HG03159 (cell line): ENCODE measurements at regions not wholly inside any gene's neighbourhood (a gene's known extent, or its start where the extent isn't known, plus 50 kb on each side); places are given as distances from the start of the nearest gene placed in this dataset.
"Not testable (repeated sequence)": the region's sequence is repeated elsewhere in the genome, so short reads cannot be mapped to it uniquely, and the experiment has no call there.

Experiments used
- ATAC-seq: cut with Tn5 transposase; IDR thresholded peaks from one replicate; pipeline ENCODE4 v1.9.1; 2021; ENCODE audit warnings: mild to moderate bottlenecking, moderate library complexity; ENCODE audit not compliant: unreplicated experiment

DNA sequence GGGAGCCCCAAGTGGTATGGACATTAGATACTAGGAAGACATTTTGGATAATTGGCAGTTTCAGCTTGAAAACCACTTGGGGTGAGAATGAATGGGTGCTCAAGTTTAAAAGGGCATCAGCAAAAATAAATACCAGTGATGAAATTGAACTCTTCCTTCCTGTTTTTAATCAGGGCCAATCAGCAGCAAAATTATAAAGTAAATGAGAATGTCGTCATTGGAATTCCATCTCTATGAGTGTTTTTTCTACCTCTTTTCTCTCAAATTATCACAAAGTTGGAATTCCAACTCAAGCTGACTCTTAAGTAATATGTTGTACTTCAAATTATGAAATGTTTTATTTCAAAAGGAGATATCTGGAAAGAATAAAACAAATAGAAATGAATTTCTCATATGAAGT lies 730.6 kb downstream of the METTL15 start:
- no peak for ATAC-seq

DNA sequence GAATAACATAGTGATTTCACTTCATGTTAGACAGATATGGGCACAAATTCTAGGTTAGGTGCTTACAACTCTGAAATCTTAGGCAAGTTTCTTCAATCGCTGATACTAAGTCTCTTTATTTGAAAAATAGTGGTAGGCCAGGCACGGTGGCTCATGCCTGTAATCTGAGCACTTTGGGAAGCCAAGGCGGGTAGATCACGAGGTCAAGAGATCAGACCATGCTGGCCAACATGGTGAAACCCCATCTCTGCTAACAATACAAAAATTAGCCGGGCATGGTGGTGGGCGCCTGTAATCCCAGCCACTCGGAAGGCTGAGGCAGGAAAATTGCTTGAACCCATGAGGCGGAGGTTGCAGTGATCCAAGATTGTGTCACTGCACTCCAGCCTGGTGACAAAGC lies 729.4 kb downstream of the METTL15 start:
- no peak for ATAC-seq

DNA sequence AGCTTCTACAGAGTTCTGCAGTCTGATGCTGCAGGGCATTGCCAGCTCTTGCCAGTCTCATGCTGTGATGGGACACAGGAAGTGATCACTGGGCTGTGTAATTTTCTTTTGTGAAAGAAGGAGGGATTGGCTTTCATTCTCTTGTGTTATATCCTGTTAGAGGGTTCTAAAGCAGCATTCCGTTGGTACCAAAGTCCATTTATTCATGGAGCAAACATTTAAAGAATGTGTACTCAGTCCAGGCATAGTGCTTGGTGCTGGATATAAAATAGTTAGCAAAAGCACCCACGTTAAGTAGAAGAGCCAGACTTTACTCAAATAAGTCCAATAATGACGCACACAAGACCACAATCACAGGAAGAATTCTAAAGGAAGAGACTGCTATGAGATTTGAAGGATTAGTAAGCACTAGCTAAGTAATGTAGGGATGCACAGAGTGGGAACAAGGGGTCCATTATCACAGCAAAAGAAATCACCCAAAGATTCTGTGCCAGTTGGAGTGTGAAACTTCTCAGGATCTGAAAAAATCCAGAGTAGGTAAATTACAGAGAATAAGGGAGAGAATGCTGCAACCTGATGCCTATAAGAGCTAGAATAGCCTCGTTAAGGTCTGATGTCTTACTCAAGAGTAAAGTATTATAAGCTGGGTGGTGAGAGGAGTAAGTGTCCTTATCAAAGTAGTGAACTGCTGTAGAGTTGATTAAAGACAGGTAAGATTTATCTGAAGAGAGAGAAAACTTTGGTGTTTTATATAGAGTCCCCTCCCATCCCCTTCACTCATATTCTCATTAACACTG lies 728.3 kb downstream of the METTL15 start:
- no peak for ATAC-seq

DNA sequence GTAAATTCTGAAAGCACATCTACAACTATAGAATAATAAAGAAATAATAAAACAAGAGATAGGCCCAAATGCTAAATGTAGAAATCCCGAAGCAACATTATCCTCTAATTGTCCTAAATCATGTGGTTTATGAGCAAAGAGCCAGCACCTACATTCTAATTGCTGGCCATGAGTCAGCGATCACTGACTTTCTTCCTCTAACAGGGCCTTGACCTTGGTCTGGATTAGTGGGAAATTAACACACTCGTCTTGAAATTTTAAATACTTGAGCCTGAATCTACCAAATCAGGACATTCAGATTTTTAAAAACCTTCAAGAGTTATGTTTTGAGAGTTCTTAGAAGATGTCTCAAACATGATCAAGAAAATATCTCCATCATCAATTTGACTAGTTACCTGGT lies 727.6 kb downstream of the METTL15 start:
- ATAC-seq = no peak

DNA sequence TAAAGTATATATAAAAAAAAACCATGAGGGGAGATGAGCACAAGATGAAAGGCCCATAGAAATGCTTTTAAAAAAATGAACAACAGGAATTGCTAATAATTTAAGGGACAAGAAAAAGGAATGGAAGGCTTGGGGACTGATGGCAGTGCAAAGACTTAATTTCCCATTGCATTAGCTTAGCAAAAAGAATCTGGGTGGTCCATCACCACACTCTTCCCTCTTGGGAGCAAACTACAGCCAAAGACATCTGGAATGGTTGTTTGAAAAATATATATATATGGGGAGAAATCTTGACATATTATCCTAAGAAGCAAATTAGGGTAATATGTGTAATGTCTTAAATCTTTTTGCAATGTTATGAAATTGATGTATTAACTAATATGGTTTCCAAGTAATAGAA lies 727.1 kb downstream of the METTL15 start:
- no peak for ATAC-seq

DNA sequence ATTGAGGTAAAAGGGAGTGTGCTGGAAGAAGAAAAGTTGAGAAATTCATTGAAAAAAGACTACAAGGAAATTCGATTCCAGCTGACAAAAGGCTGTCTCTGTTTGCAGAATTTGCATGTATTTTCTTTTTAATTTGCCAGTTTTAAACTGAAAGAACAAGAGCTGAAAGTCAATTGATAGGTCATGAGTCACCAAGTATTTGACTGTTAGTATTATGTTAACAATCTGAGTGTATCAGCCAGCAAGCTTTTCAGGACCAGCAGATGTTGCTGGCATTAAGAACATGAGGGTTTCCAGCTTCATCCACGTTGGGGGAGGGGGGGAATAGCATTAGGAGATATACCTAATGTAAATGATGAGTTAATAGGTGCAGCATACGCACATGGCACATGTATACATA lies 726.7 kb downstream of the METTL15 start:
- no peak for ATAC-seq

DNA sequence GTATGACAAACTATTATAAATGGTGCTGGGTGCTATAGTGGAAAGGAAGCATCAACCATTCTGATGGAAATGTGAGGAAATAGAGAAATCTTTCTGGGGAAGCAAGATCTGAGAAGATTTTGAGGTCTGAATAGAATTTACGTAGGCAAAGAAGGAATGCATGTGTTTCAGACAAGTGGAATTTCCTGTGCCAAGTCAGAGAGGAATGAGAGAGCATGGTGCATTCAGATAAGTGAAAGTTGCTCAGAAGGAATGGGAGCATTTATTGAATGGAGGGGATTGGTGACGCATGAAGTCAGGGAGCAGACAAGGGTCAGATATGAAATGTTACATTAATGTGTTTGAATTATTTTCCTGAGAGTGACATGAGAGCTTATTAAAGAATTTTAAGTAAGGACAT lies 725.5 kb downstream of the METTL15 start:
- ATAC-seq = no peak

DNA sequence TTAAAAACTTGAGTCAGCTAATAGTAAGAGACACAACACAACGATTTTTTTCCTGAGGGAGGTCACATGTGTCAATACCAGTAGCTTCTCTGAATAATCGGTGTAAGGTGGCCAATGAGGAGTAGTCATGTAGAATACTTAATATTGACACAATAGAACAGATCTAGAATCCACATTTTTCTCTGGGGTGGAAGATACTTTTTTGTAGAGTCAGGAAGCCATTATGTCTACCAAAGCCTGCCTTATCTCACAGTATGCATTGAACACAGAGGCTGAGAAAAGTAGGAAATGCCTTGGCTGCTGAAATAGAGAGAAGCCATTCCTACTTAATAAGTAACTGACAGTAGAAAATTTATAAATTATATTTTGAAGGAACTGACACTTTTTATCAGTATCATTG lies 725.0 kb downstream of the METTL15 start:
- ATAC-seq = no peak

DNA sequence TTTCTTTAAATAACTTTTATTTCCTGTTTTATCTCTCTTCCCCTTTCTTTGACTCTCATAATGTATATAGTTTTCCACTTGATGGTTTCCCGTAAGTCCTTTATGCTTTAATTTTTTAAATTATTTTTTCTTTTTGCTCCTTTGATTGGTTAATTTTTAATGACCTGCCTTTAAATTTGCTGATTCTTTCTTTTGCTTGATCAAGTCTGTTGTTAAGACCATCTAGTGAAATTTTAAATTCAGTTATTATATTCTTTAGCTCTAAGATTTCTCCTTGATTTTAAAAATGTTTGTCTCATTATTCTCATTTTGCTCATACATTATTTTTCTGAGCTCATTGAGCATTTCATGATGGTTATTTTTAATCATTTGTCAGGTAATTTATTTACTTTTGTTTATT lies 718.6 kb downstream of the METTL15 start:
- ATAC-seq = no peak

DNA sequence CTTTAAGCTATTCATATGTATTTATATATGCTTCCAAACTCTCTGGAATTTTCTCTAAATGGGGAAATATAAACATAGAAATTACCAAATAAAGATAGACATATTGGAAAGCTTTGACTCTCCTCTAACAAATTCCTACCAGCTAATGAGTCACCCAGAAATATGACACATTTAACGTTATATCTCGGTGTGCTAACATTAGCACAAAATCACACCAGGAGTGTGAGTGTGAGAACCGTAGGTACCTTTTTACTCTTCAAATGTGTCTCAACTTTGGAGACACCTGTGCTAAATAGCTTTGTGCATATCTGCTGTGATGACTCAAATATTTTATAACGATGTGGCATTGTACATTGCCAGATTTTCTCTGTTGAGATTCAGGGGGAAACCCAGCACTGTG lies 714.4 kb downstream of the METTL15 start:
- ATAC-seq = no peak

DNA sequence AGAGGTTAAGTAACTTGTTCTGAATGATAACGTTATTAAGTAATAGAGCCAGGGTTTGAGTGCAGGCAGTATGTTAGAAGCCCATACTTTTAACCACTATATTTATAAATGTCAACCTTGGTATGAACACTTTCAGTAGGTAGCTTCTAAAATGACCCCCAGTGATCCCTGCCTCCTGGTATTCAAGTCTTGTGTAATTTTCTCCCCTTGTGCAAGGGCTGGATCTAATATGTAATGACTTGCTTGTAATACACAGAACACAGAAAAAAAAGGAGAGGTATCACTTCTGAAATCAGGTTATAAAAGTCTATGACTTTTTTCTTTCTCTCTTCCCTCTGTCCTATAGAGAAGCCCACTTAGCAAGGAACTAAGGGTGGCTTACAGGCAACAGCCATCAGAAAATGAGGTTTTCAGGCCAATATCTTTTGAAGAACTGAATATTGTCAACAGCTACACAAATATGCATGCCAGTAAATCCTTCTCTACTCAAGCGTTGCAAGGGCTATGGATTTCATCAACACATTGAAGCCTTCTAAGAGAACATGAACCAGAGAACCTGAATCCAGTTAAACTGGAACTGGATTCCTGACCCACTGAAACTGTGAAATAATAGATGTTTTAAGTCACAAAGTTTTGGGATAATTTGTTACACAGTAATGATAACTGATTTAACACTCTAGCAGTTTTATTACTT lies 712.3 kb downstream of the METTL15 start:
- ATAC-seq = no peak

DNA sequence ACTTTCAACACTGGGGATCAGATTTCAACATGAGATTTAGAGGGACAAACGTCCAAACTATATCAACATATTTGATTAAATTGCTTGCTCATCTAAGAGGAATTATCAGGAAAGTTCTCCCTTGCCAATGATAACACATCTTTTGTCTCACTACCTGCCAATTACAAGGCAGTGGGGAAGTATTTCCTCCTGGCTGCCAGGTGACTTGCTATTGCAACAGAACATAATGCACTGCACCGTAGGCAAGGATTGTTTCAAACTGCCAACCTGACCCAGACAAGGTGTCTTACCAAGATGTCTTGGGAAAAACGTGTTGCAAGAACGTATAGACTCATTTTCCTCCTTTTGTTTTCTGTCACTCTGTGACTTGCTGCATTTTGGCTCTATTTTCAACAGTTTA lies 711.6 kb downstream of the METTL15 start:
- no peak for ATAC-seq

DNA sequence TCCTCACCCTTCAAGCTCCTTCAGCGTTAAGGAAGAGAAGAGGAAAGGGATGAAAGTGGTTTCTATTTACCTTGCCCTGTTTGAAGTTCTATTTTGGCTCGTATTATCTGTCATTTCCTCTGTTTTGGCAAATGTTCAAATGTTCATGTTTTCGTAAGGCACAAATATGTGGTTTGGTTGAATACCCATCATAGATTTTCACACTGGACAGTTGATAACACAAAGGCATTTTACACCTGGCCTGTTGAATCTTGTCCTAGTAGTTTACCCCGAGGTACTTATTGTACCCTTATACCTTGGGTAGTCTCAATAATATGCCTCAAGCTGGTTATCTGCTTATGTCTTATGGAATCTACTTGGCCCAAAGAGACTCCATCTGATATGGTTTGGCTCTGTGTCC lies 706.9 kb downstream of the METTL15 start:
- ATAC-seq = no peak

DNA sequence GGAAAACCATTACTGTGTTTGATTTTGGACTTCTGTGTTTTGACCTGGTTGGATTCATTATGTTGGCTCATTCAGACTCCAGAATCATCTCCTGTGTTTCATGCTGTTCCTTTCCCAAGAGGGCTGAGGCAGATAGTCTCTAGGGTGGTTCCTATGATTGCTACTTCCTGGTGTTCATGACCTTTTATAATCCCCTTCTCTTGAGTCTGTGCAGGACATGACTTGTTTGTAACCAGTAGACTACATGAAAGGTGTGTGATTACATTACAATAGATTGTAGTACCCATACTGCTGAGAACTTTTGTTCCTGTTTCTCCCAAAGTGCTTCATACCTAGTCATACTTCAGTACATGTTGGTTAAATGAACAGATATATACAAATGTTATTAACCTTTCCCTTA lies 700.6 kb downstream of the METTL15 start:
- ATAC-seq = no peak

DNA sequence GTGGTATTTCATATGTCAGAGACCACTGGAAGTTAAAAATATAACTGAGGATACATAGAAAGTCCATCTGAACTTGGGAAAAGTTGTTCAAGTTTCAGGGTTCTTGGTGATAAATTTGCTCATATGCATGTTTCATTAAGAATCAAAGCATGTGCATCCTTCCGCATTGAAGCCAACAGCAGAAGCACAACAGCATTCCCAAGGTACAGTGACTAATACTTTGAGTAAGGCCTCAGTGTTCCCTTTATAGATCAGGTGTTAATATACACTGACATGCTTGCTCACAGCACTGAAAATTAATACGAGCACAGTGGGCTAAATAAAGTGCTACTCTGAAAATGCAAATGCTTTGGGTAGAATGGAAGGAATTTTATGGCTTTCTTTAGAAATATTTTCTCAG lies 691.1 kb downstream of the METTL15 start:
- no peak for ATAC-seq

DNA sequence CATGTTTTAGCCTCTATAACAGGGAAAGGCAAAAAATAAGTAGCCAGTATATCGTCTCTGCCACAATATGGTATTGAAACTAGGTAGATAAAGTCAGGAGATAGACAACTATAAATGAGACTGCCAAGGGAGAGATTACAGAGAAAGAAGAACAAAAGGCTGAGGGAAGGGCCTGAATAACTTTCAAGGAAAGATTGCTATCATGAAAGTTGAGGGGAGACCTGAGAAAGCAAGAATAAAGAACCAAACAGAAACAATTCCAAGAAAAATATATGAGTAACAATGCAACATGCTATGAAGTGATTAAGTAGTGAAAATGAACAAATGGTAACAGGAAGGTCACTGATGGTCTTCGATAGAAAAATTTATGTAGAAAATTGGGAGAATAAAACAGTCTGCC lies 690.1 kb downstream of the METTL15 start:
- no peak for ATAC-seq

DNA sequence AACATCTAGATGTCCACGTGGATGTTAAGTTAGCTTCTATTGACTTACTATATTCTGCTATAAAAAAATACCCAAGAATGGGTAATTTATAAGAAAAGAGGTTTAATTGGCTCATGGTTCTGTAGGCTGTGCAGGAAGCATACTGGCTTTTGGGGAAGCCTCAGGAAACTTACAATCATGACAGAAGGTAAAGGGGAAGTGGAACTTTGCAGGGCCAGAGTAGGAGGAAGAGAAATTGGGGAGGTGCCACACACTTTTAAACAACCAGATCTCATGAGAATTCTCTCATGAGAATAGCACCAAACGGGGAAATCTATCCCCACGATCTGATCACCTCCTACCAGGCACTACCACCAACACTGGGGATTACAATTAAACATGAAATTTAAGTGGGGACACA lies 689.3 kb downstream of the METTL15 start:
- no peak for ATAC-seq

DNA sequence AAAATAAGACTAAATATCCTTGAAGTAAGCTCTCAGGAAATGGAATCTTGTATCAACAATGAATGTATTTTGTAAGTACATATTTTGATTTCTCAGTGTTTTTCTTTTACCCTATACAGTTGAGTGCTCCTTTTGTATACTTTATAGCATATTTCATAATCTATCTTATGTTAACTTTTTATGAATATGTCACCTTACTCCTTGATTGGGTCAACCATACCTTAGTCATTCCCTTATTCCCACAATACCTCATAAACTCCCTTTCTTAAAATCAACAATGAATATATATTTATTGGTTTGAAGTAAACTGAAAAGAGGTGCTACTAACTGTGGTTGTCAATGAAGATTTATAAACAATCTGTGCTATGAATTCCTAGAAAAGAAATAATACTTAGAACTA lies 686.2 kb downstream of the METTL15 start:
- ATAC-seq = no peak

DNA sequence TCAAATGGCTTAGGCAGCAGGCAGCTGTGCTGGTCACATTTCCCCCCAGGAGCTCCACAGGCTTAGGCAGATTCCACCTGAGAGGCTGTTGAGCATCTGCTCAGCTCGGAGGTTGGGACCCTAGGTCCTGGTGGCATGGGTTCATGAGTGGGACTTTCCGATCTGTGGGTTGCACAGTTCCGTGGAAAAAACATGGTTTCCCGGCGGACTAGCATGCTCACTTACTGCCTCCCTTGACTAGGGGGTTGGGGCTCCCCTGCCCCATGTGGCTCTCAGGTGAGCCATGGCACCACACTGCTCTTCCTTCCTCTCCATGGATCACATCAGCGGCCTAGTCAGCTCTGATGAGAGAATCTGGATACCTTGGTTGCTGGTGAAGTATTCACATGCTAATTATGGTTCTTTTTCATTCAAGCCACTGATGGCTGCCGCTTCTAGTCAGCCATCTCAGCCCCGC lies 685.1 kb downstream of the METTL15 start:
- no peak for ATAC-seq

DNA sequence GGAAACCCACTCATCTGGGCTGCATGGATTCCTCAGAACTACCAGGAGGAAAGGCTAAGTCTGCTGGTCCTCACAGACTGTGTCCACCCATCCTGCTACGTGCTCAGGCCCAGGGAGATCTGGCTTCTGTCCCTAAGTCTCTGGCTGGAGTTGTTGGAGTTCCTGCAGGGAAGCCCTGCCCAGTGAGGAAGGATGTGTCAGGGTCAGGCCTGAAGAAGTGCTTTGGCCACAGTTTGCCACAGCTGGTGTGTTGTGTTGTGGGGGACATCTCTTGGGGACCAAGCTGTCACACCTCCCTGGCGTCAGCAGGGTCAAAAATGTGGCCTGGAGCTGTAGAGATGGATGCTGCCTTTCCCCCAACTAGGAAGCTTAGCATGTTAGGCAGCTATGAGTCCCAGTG lies 684.7 kb downstream of the METTL15 start:
- no peak for ATAC-seq

DNA sequence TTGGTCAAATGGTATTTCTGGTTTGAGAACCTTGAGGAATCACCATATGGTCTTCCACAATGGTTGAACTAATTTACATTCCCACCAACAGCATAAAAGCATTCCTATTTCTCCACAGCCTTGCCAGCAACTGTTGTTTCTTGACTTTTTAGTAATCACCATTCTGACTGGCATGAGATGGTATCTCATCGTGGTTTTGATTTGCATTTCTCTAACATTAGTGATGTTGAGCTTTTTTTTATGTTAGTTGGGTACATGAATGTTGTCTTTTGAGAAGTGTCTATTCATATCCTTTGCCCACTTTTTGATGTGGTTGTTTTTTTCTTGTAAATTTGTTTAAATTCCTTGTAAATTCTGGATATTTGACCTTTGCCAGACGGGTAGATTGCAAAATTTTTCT lies 679.7 kb downstream of the METTL15 start:
- ATAC-seq = not testable (repeated sequence)

DNA sequence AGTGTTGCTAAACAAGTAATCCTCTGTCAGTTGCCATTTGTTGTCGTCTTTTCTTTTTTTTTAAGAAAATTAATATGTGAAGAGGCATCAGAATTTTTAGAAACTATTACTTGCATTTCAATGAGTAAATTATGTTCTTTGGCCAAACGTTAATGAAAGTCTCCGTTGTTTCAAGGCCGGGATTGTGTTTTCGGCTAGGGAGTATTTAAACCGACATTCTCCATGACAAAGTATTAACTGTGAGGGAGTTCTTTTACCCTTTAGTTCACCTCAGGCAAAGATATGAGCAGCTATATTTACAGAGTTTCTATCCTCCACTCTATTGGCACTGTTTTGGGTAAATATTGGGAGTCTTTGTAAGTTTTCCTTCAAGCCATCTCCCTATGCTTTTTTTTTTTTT lies 668.9 kb downstream of the METTL15 start:
- ATAC-seq = no peak

DNA sequence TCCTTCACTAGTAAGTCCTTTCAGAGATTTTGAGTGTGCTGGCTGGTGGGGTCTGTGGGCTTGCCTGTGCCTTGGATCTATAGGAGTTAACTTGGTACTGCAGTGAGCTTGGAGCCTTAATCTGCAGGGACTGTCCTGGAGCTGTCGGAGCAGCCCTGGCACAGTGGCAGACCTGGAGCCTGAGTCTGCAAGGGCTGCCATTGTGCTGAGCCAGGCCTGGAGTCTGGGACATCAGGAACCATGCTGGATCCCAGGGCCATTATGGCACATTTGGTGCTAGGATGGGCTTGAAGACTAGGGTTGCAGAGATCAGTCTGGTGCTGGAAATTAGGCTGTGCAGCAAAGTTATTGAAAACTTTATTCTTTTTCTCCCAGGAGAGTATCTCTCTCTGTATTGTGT lies 665.4 kb downstream of the METTL15 start:
- ATAC-seq = no peak
